ENCODE measurements at regions not wholly inside any gene's neighbourhood (a gene's known extent, or its start where the extent isn't known, plus 50 kb on each side); places are given as distances from the start of the nearest gene placed in this dataset.
"Not testable (repeated sequence)": the region's sequence is repeated elsewhere in the genome, so short reads cannot be mapped to it uniquely, and the experiment has no call there.

DNA sequence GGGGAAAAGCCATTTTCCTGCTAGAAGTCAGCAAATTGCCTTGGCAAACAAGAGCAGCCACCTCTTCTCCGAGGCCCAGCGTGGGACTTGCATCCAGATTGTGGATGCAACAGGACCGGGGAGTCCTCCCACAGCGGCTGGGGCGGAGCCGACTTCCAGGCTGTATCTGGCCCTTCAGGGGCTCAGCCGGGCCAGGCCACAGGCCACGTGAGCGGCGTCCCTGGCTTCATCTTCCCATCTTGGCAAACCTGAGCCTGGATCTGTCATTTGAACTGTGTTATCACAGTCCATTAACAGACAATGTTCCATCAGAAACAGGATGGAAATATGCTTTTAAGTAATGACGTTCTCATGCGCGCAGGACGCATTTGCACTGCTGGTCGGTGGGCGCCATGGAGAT lies 483.5 kb upstream of the SALL3 start:
- no peaks in the 10 kb centered on the region for H3K9me3 ChIP-seq (ENCODE audit: control insufficient read depth, low read length, poor library complexity, severe bottlenecking)
- H3K4me1 Mint-ChIP-seq = no peaks in the 10 kb centered on the region
- no peaks in the 10 kb centered on the region for H3K36me3 Mint-ChIP-seq (ENCODE audit: low read depth)
- DNase-seq (no peak), ATAC-seq (no peak)
- no peak overlapping the region for H3K4me3 Mint-ChIP-seq
- no peaks in the 10 kb centered on the region for H3K27me3 Mint-ChIP-seq
- H3K27ac Mint-ChIP-seq = no peak overlapping the region

DNA sequence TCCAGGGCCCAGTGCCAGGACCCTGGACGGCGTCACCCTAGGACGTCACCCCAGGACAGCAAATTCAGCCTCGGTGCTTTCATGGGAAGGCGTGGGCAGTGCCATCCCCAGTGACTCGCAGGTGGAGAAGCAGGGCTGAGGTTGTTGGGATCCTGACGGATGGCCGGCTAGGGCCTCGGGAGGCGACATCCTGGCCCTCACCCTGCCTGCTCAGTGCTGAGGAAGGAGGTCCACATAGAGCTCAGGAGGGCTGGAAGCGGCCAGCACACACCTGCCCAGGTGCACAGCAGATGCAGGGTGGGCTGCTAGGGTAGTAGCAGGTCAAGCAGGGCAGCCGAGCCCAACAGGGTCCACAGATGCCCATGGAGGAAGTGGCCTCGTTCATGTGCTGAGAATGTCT lies 482.0 kb upstream of the SALL3 start:
- H3K27me3 Mint-ChIP-seq = no peaks in the 10 kb centered on the region
- H3K27ac Mint-ChIP-seq = no peak overlapping the region
- no peaks in the 10 kb centered on the region for H3K9me3 ChIP-seq (ENCODE audit: control insufficient read depth, low read length, poor library complexity, severe bottlenecking)
- no peak overlapping the region for H3K4me3 Mint-ChIP-seq
- DNase-seq (no peak), ATAC-seq (no peak)
- no peaks in the 10 kb centered on the region for H3K36me3 Mint-ChIP-seq (ENCODE audit: low read depth)
- no peaks in the 10 kb centered on the region for H3K4me1 Mint-ChIP-seq

DNA sequence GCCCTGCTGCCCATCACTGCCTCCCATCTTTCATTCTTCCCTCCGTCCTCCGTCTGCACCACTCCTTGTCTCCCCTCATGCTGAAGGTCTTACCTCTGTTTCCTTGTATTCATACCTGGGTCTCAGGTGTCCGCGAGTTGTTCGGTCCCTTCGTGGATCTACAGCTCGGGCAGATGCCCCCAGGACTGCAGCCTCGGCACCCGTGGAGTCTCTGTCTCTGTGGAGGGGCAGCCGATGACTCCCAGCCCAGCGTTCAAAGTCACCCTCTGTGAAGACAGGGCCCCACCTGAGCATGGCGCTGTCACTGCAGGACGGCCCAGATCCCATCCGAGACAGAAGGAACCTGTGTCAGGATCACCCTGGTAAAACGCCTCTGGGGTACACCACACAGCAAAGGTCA lies 480.0 kb upstream of the SALL3 start:
- Mint-ChIP-seq H3K27ac (no peak overlapping the region), H3K36me3 (ENCODE audit: low read depth) (no peaks in the 10 kb centered on the region), H3K27me3 (no peaks in the 10 kb centered on the region), H3K4me1 (no peaks in the 10 kb centered on the region), H3K4me3 (no peak overlapping the region)
- DNase-seq (no peak), ATAC-seq (no peak)
- no peaks in the 10 kb centered on the region for H3K9me3 ChIP-seq (ENCODE audit: control insufficient read depth, low read length, poor library complexity, severe bottlenecking)

GRCh38 chr18:78501251-78501650 lies 478.4 kb upstream of the SALL3 start:
- H3K4me3 Mint-ChIP-seq = no peak overlapping the region
- H3K27ac Mint-ChIP-seq = no peak overlapping the region
- no peaks in the 10 kb centered on the region for H3K9me3 ChIP-seq (ENCODE audit: control insufficient read depth, low read length, poor library complexity, severe bottlenecking)
- no peaks in the 10 kb centered on the region for H3K36me3 Mint-ChIP-seq (ENCODE audit: low read depth)
- DNase-seq (no peak), ATAC-seq (no peak)
- no peaks in the 10 kb centered on the region for H3K4me1 Mint-ChIP-seq
- H3K27me3 Mint-ChIP-seq = no peaks in the 10 kb centered on the region

- Mint-ChIP-seq H3K27ac (no peak overlapping the region), H3K4me3 (no peak overlapping the region), H3K27me3 (no peaks in the 10 kb centered on the region), H3K4me1 (no peaks in the 10 kb centered on the region), H3K36me3 (ENCODE audit: low read depth) (no peaks in the 10 kb centered on the region)
- no peak for DNase-seq
- ATAC-seq = no peak
- H3K9me3 ChIP-seq (ENCODE audit: control insufficient read depth, low read length, poor library complexity, severe bottlenecking) = no peaks in the 10 kb centered on the region
Measured at GRCh38 chr18:78503129-78503528, 476.5 kb upstream of the SALL3 start.

- H3K27me3 Mint-ChIP-seq = no peaks in the 10 kb centered on the region
- no peak overlapping the region for H3K27ac Mint-ChIP-seq
- H3K4me1 Mint-ChIP-seq = no peaks in the 10 kb centered on the region
- no peaks in the 10 kb centered on the region for H3K36me3 Mint-ChIP-seq (ENCODE audit: low read depth)
- ATAC-seq (no peak), DNase-seq (no peak)
- H3K4me3 Mint-ChIP-seq = no peak overlapping the region
- no peaks in the 10 kb centered on the region for H3K9me3 ChIP-seq (ENCODE audit: control insufficient read depth, low read length, poor library complexity, severe bottlenecking)
Measured at GRCh38 chr18:78505851-78506461, 473.7 kb upstream of the SALL3 start.

DNA sequence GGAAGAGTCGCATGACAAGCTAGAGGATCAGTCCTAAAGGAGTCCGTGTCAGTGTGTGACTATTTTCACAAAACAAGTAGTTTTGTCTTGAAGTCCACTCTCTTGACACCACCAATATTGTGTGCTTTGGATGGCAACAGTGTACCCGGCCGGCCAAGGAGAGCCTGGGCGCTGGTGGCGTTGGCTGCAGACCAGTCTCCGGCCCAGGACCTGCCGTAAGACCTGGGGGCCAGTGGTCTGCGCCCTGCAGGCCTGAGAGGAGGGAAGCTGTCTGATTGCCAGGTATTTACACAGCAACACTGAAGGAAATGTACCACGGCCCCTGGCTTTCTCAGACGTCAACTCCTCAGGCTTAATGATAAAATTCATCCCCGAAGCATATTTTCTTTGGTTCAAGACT lies 472.4 kb upstream of the SALL3 start:
- Mint-ChIP-seq H3K27ac (no peak overlapping the region), H3K27me3 (no peaks in the 10 kb centered on the region), H3K4me3 (no peak overlapping the region), H3K4me1 (no peaks in the 10 kb centered on the region), H3K36me3 (ENCODE audit: low read depth) (no peaks in the 10 kb centered on the region)
- no peaks in the 10 kb centered on the region for H3K9me3 ChIP-seq (ENCODE audit: control insufficient read depth, low read length, poor library complexity, severe bottlenecking)
- DNase-seq (no peak), ATAC-seq (no peak)

GRCh38 chr18:78508228-78508824 lies 471.3 kb upstream of the SALL3 start:
- not testable (repeated sequence) for H3K36me3 Mint-ChIP-seq (ENCODE audit: low read depth); DNase-seq; H3K27me3 Mint-ChIP-seq; H3K4me1 Mint-ChIP-seq; H3K9me3 ChIP-seq (ENCODE audit: control insufficient read depth, low read length, poor library complexity, severe bottlenecking); ATAC-seq; H3K4me3 Mint-ChIP-seq; H3K27ac Mint-ChIP-seq

GRCh38 chr18:78510091-78510490 lies 469.5 kb upstream of the SALL3 start:
- no peak overlapping the region for H3K27ac Mint-ChIP-seq
- no peaks in the 10 kb centered on the region for H3K9me3 ChIP-seq (ENCODE audit: control insufficient read depth, low read length, poor library complexity, severe bottlenecking)
- DNase-seq = no peak
- H3K4me1 Mint-ChIP-seq = no peaks in the 10 kb centered on the region
- no peak overlapping the region for H3K4me3 Mint-ChIP-seq
- H3K27me3 Mint-ChIP-seq = no peaks in the 10 kb centered on the region
- H3K36me3 Mint-ChIP-seq (ENCODE audit: low read depth) = no peaks in the 10 kb centered on the region
- ATAC-seq = no peak

DNA sequence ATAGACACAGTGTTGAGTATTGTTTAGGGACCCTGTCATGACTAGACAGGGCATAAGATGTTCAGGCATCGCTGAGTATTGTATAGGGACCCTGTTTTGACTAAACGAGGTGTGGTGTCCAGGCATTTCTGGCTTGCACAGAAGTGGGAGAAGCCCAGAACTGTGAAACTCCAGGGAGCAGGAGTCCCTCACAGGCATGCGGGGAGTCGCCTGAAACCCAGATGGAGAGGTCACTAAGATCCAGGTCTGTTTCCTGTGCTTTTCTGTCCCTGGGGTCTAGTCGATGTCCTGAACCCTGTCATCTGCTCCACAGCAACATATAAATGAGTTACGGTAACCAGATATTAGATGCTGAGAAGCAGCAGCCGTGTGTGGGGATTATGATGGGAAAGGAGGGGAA lies 469.0 kb upstream of the SALL3 start:
- H3K9me3 ChIP-seq (ENCODE audit: control insufficient read depth, low read length, poor library complexity, severe bottlenecking) = no peaks in the 10 kb centered on the region
- DNase-seq (no peak), ATAC-seq (no peak)
- no peaks in the 10 kb centered on the region for H3K4me1 Mint-ChIP-seq
- no peaks in the 10 kb centered on the region for H3K27me3 Mint-ChIP-seq
- no peaks in the 10 kb centered on the region for H3K36me3 Mint-ChIP-seq (ENCODE audit: low read depth)
- no peak overlapping the region for H3K4me3 Mint-ChIP-seq
- H3K27ac Mint-ChIP-seq = no peak overlapping the region

GRCh38 chr18:78511666-78512601 lies 467.7 kb upstream of the SALL3 start:
- Mint-ChIP-seq H3K36me3 (ENCODE audit: low read depth) (no peaks in the 10 kb centered on the region), H3K4me3 (no peak overlapping the region), H3K27me3 (no peaks in the 10 kb centered on the region), H3K4me1 (no peaks in the 10 kb centered on the region), H3K27ac (no peak overlapping the region)
- DNase-seq = no peak
- no peak for ATAC-seq
- H3K9me3 ChIP-seq (ENCODE audit: control insufficient read depth, low read length, poor library complexity, severe bottlenecking) = no peaks in the 10 kb centered on the region

GRCh38 chr18:78514910-78515670 lies 464.5 kb upstream of the SALL3 start:
- DNase-seq = no peak
- H3K27ac Mint-ChIP-seq = no peak overlapping the region
- no peak for ATAC-seq

GRCh38 chr18:78517328-78517727 lies 462.3 kb upstream of the SALL3 start:
- no peaks in the 10 kb centered on the region for H3K4me1 Mint-ChIP-seq
- DNase-seq (no peak), ATAC-seq (no peak)
- no peaks in the 10 kb centered on the region for H3K9me3 ChIP-seq (ENCODE audit: control insufficient read depth, low read length, poor library complexity, severe bottlenecking)
- no peaks in the 10 kb centered on the region for H3K27me3 Mint-ChIP-seq
- no peak overlapping the region for H3K27ac Mint-ChIP-seq
- H3K4me3 Mint-ChIP-seq = no peak overlapping the region
- no peaks in the 10 kb centered on the region for H3K36me3 Mint-ChIP-seq (ENCODE audit: low read depth)

More at GRCh38 chr18:78514910-78515670, 464.5 kb upstream of the SALL3 start:
- Mint-ChIP-seq H3K4me1 (no peaks in the 10 kb centered on the region), H3K4me3 (no peak overlapping the region), H3K27me3 (no peaks in the 10 kb centered on the region), H3K36me3 (ENCODE audit: low read depth) (no peaks in the 10 kb centered on the region)
- no peaks in the 10 kb centered on the region for H3K9me3 ChIP-seq (ENCODE audit: control insufficient read depth, low read length, poor library complexity, severe bottlenecking)

All from T-helper 17 cell (primary cell).